Upper lobe of left lung (tissue), 6 donors: ENCODE measurements at regions not wholly inside any gene's neighbourhood (a gene's known extent, or its start where the extent isn't known, plus 50 kb on each side); places are given as distances from the start of the nearest gene placed in this dataset.

Experiments
- ATAC-seq, 2 donors: fragments of 200-7000 bp; cut with Tn5 transposase; one replicate each; pipeline ENCODE4 v1.9.1; 2022; ENCODE audit warnings: mild to moderate bottlenecking in 2 of 2, moderate library complexity in 2 of 2; ENCODE audit not compliant: low FRiP score in 2 of 2
- DNase-seq, 2 donors: peaks; one replicate each; pipeline ENCODE4 v3.0.0-alpha.2; 2019 to 2020
- H3K27ac ChIP-seq, 4 donors: fragments of 200-600 bp; sonication (generic); one replicate each; pipeline ENCODE4 v1.5.1; 2016 to 2019
- H3K27me3 ChIP-seq, 4 donors: fragments of 200-600 bp; sonication (generic); one replicate each; pipeline ENCODE4 v1.5.1; 2017 to 2019
- H3K36me3 ChIP-seq, 4 donors: fragments of 200-600 bp; sonication (generic); one replicate each; pipeline ENCODE4 v1.5.1; 2016 to 2019
- H3K4me1 ChIP-seq, 4 donors: fragments of 200-600 bp; sonication (generic); one replicate each; pipeline ENCODE4 v1.5.1; 2018 to 2019
- H3K4me3 ChIP-seq, 4 donors: fragments of 200-600 bp; sonication (generic); one replicate each; pipeline ENCODE4 v1.5.1; 2017 to 2019; ENCODE audit warnings: mild to moderate bottlenecking in 2 of 4, moderate library complexity in 1 of 4
- H3K9me3 ChIP-seq, 4 donors: fragments of 200-600 bp; sonication (generic); one replicate each; pipeline ENCODE4 v1.5.1; 2018 to 2019
- CTCF ChIP-seq, 6 experiments: fragments of 450-650 bp in 4 of 6; fragments of 200-600 bp in 2 of 6; sonication (generic) in 2 of 6; IDR thresholded peaks; one replicate each; pipeline ENCODE4 v1.5.1; 2016 to 2019; ENCODE audit warnings: antibody characterized with exemption in 6 of 6
- EP300 ChIP-seq, 4 donors: sonication (generic); formaldehyde crosslinking; IDR thresholded peaks; one replicate each; pipeline ENCODE4 v1.5.1; 2017; ENCODE audit warnings: antibody characterized with exemption in 4 of 4, control low read depth in 2 of 4
- POLR2A ChIP-seq, 4 donors: fragments of 450-650 bp; IDR thresholded peaks; one replicate each; pipeline ENCODE4 v1.5.1; 2016 to 2017; ENCODE audit warnings: antibody characterized with exemption in 4 of 4, mild to moderate bottlenecking in 2 of 4
- POLR2AphosphoS5 ChIP-seq, 2 donors: sonication (generic); formaldehyde crosslinking; IDR thresholded peaks; one replicate each; pipeline ENCODE4 v1.5.1; 2017; ENCODE audit warnings: antibody characterized with exemption in 2 of 2
- WGBS, 2 donors: methylation state at CpG; one replicate each; pipeline ENCODE4 v1.1.5; 2017 to 2018; 5-methylcytosine and 5-hydroxymethylcytosine counted together
- donor health status: DM: no; HTN: no; CAD: no; lungs with moderate emphysema.
- donor health status: DM: no; HTN: yes; CAD: no; lungs with severe emphysema.

GRCh38 chr6:109896341-109896740 is 81.8 kb upstream of the GPR6 start:
- Histone ChIP-seq H3K27ac (no peak overlapping the region), H3K4me3 (no peak overlapping the region), H3K9me3 (no peaks in the 10 kb centered on the region), H3K4me1 (peaks cover 6 to 21% (median 10%) of the 10 kb centered on the region in 4 donors), H3K36me3 (no peaks in the 10 kb centered on the region), H3K27me3 (no peaks in the 10 kb centered on the region)
- WGBS, 2 donors: 89 to 92% methylated on average over 1 of the region's 1 CpG
- no peak for TF ChIP-seq CTCF (IDR thresholded peaks at IDR 0.05)
- ATAC-seq (no peak), DNase-seq (no peak)

GRCh38 chr6:109897025-109897424 is 81.1 kb upstream of the GPR6 start:
- no peak for ATAC-seq
- Histone ChIP-seq H3K9me3 (no peaks in the 10 kb centered on the region), H3K27me3 (no peaks in the 10 kb centered on the region), H3K27ac (no peak overlapping the region), H3K36me3 (no peaks in the 10 kb centered on the region), H3K4me3 (no peak overlapping the region), H3K4me1 (peaks cover 6 to 20% (median 10%) of the 10 kb centered on the region in 4 donors)
- TF ChIP-seq CTCF (IDR thresholded peaks at IDR 0.05) (no peak), EP300 (IDR thresholded peaks at IDR 0.05) (no peak), POLR2AphosphoS5 (IDR thresholded peaks at IDR 0.05) (no peak), POLR2A (IDR thresholded peaks at IDR 0.05) (no peak)
- no peak for DNase-seq
- 88 to 92% methylated on average over 2 of the region's 2 CpGs for WGBS, 2 donors

- ATAC-seq (no peak), DNase-seq (no peak)
- no peaks in the 10 kb centered on the region for H3K27me3 ChIP-seq
- 68 to 71% methylated on average over 2 of the region's 2 CpGs for WGBS, 2 donors
- H3K9me3 ChIP-seq: no peaks in the 10 kb centered on the region
- no peak overlapping the region for H3K4me3 ChIP-seq
- TF ChIP-seq EP300 (IDR thresholded peaks at IDR 0.05) (no peak), CTCF (IDR thresholded peaks at IDR 0.05) (no peak), POLR2A (IDR thresholded peaks at IDR 0.05) (no peak), POLR2AphosphoS5 (IDR thresholded peaks at IDR 0.05) (no peak)
- no peaks in the 10 kb centered on the region for H3K36me3 ChIP-seq
- no peak overlapping the region for H3K27ac ChIP-seq
- H3K4me1 ChIP-seq: peaks cover 3 to 14% (median 5%) of the 10 kb centered on the region in 4 donors
Measured at GRCh38 chr6:109897561-109898080, 80.5 kb upstream of the GPR6 start.

GRCh38 chr6:109901976-109902375 is 76.1 kb upstream of the GPR6 start:
- no peaks in the 10 kb centered on the region for H3K36me3 ChIP-seq
- ATAC-seq: no peak
- WGBS, 2 donors: 73 to 74% methylated on average over 2 of the region's 2 CpGs
- H3K27ac ChIP-seq: no peak overlapping the region
- TF ChIP-seq CTCF (IDR thresholded peaks at IDR 0.05) (no peak), POLR2AphosphoS5 (IDR thresholded peaks at IDR 0.05) (no peak), EP300 (IDR thresholded peaks at IDR 0.05) (no peak), POLR2A (IDR thresholded peaks at IDR 0.05) (no peak)
- no peaks in the 10 kb centered on the region for H3K4me1 ChIP-seq
- no peaks in the 10 kb centered on the region for H3K27me3 ChIP-seq
- DNase-seq: no peak
- H3K4me3 ChIP-seq: no peak overlapping the region
- no peaks in the 10 kb centered on the region for H3K9me3 ChIP-seq

GRCh38 chr6:109902870-109903269 is 75.2 kb upstream of the GPR6 start:
- ATAC-seq (no peak), DNase-seq (no peak)
- H3K4me1 ChIP-seq: no peaks in the 10 kb centered on the region
- TF ChIP-seq CTCF (IDR thresholded peaks at IDR 0.05) (no peak), EP300 (IDR thresholded peaks at IDR 0.05) (no peak), POLR2A (IDR thresholded peaks at IDR 0.05) (no peak), POLR2AphosphoS5 (IDR thresholded peaks at IDR 0.05) (no peak)
- no peaks in the 10 kb centered on the region for H3K9me3 ChIP-seq
- H3K27me3 ChIP-seq: no peaks in the 10 kb centered on the region
- no peak overlapping the region for H3K4me3 ChIP-seq
- 70 to 86% methylated on average over 1 of the region's 1 CpG for WGBS, 2 donors
- no peak overlapping the region for H3K27ac ChIP-seq
- H3K36me3 ChIP-seq: no peaks in the 10 kb centered on the region
